CD4-positive, alpha-beta T cell (primary cell): ENCODE measurements at regions not wholly inside any gene's neighbourhood (a gene's known extent, or its start where the extent isn't known, plus 50 kb on each side); places are given as distances from the start of the nearest gene placed in this dataset.

Experiments used
- ATAC-seq: fragments of 200-7000 bp; cut with Tn5 transposase; one replicate; pipeline ENCODE4 v1.10.0; 2022; ENCODE audit warnings: mild to moderate bottlenecking; ENCODE audit not compliant: poor library complexity
- CTCF ChIA-PET: fragments of 350-600 bp; sonication (Branson Sonifier 250); formaldehyde crosslinking; loops from one replicate; lab custom pipeline; 2021; ENCODE audit warnings: antibody characterized with exemption, inconsistent platforms; lab: Charles Lee
- POLR2A ChIA-PET: fragments of 350-600 bp; sonication (Branson Sonifier 250); formaldehyde crosslinking; loops from one replicate; lab custom pipeline; 2021; ENCODE audit warnings: antibody characterized with exemption, inconsistent platforms; lab: Charles Lee
- DNase-seq, 14 experiments: peaks; one replicate each; pipeline ENCODE4 v3.0.0-alpha.2; 2013 to 2020; ENCODE audit warnings: mixed read lengths in 2 of 14
- H3K27ac ChIP-seq, 2 donors: one replicate each; pipeline versions ENCODE4 v1.5.1 to v1.7.0; 2013; ENCODE audit warnings: low read length in 2 of 2, low read depth in 1 of 2, mild to moderate bottlenecking in 1 of 2
- H3K27me3 ChIP-seq, 2 experiments: 1 replicate in 1 of 2; 2 replicates in 1 of 2; pipeline versions ENCODE4 v1.6.1 to v1.7.0; 2013; ENCODE audit warnings: low read length in 2 of 2, control low read depth in 1 of 2, mild to moderate bottlenecking in 1 of 2, moderate library complexity in 1 of 2; ENCODE audit not compliant: insufficient read depth in 2 of 2, control insufficient read depth in 1 of 2
- H3K36me3 ChIP-seq: one replicate; pipeline ENCODE4 v1.6.1; 2013; ENCODE audit warnings: low read length, control low read depth; ENCODE audit not compliant: insufficient read depth
- H3K4me1 ChIP-seq: one replicate; pipeline ENCODE4 v1.6.1; 2013; ENCODE audit warnings: low read length, control low read depth; ENCODE audit not compliant: insufficient read depth
- H3K4me3 ChIP-seq: one replicate; pipeline ENCODE4 v1.5.1; 2013; ENCODE audit warnings: mild to moderate bottlenecking, low read length, moderate library complexity
- H3K9me3 ChIP-seq, 2 experiments: 1 replicate in 1 of 2; 2 replicates in 1 of 2; pipeline versions ENCODE4 v1.6.1 to v1.7.0; 2013; ENCODE audit warnings: low read length in 2 of 2, mild to moderate bottlenecking in 2 of 2, control low read depth in 1 of 2, moderate library complexity in 1 of 2; ENCODE audit not compliant: control insufficient read depth in 1 of 2, insufficient read depth in 1 of 2
- H3K27ac Mint-ChIP-seq: one replicate; pipeline ENCODE4 v1.8.0; 2020; ENCODE audit warnings: mixed read lengths
- H3K27me3 Mint-ChIP-seq: one replicate; pipeline ENCODE4 v1.8.0; 2021; ENCODE audit warnings: mixed read lengths
- H3K36me3 Mint-ChIP-seq: one replicate; pipeline ENCODE4 v1.8.0; 2021; ENCODE audit warnings: low read depth, mixed read lengths
- H3K4me1 Mint-ChIP-seq: one replicate; pipeline ENCODE4 v1.8.0; 2021; ENCODE audit warnings: low read depth, mixed read lengths
- H3K4me3 Mint-ChIP-seq: one replicate; pipeline ENCODE4 v1.8.0; 2020; ENCODE audit warnings: mild to moderate bottlenecking, mixed read lengths
- H3K9me3 Mint-ChIP-seq: one replicate; pipeline ENCODE4 v1.8.0; 2020; ENCODE audit warnings: mixed read lengths
- CTCF ChIP-seq: fragments of 200-600 bp; IDR thresholded peaks from one replicate; pipeline ENCODE4 v1.8.0; 2022; ENCODE audit warnings: antibody characterized with exemption, mild to moderate bottlenecking
- intact Hi-C, 2 experiments: fragments of 100-400 bp; cut with DNase I in 1 of 2; cut with micrococcal nuclease in 1 of 2; formaldehyde crosslinking; loops; one replicate each; pipeline versions ENCODE4 v1.15.1 to v1.9.0; 2023 to 2025; cut with DNase I, micrococcal nuclease

DNA sequence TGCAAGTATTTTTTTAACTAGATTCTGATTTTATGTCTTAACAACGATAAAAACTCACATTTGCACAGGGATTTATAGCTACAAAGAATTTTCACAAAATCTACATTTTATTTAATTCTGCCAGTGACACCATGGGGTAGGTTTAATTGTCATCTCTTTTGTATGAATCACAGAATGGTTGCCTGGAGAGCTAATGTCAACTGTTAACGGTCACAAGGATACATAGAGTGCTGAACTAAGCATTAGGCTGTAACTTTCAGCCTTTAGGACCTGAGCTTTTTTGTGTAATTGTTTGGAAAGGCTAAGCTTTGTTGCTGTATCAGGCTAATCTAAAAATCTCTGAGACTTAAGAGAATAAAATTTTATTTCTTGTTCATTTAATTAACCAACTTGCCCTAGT is 465.3 kb upstream of the TBX3 start:
- Mint-ChIP-seq H3K4me1 (no peaks in the 10 kb centered on the region), H3K27me3 (no peaks in the 10 kb centered on the region), H3K9me3 (peaks cover 7% of the 10 kb centered on the region), H3K27ac (no peak overlapping the region), H3K4me3 (no peak overlapping the region), H3K36me3 (no peaks in the 10 kb centered on the region)
- H3K27me3 ChIP-seq, result no peaks in the 10 kb centered on the region
- TF ChIP-seq CTCF, result no peak
- no peaks in the 10 kb centered on the region for H3K4me1 ChIP-seq
- ATAC-seq (no peak), DNase-seq (no peak)
- CTCF ChIA-PET, result no interaction called here
- intact Hi-C loops, result no loop called here
- no peaks in the 10 kb centered on the region for H3K36me3 ChIP-seq
- POLR2A ChIA-PET, result interaction anchor here (0.6 kb wide), 1 partner anchor 16 kb away, joined by 3 read pairs; no protein-coding TSS in a partner anchor
- H3K27ac ChIP-seq, result no peak overlapping the region
- H3K9me3 ChIP-seq, result peaks cover 0 to 15% of the 10 kb centered on the region in 2 experiments
- H3K4me3 ChIP-seq, result no peak overlapping the region

GRCh38 chr12:115147916-115148315 is 463.9 kb upstream of the TBX3 start:
- H3K27me3 ChIP-seq, result no peaks in the 10 kb centered on the region
- H3K4me3 Mint-ChIP-seq, result no peak overlapping the region
- no peak overlapping the region for H3K4me3 ChIP-seq
- H3K9me3 ChIP-seq, result peaks cover 0 to 14% of the 10 kb centered on the region in 2 experiments
- H3K4me1 ChIP-seq, result no peaks in the 10 kb centered on the region
- H3K27ac ChIP-seq, result no peak overlapping the region
- no peak for DNase-seq
- no peak for TF ChIP-seq CTCF
- no peaks in the 10 kb centered on the region for H3K36me3 ChIP-seq
- CTCF ChIA-PET, result no interaction called here
- POLR2A ChIA-PET, result no interaction called here
- intact Hi-C loops, result no loop called here
- peaks cover 5% of the 10 kb centered on the region for H3K9me3 Mint-ChIP-seq
- H3K27ac Mint-ChIP-seq, result no peak overlapping the region
- no peak for ATAC-seq
- no peaks in the 10 kb centered on the region for H3K36me3 Mint-ChIP-seq
- H3K27me3 Mint-ChIP-seq, result no peaks in the 10 kb centered on the region
- no peaks in the 10 kb centered on the region for H3K4me1 Mint-ChIP-seq

DNA sequence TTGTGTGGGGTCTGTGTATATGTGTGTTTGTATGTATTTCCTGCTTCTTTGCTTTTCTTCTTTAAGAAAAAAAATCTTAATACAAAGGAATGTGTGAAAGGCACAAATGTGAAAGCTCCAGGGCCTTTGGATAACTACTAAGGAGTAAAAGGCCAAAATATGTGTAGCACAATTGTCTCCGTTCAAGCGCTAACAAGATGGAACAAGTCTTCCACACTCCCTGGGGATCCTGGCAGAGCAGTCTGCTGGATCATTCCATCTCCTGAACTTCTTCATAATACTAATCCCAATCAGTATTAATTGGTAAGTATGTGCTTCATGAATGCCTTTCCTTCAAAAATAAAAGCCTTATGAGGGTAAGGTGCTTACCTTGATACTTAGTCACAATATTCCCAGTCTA is 462.5 kb upstream of the TBX3 start:
- no peaks in the 10 kb centered on the region for H3K27me3 ChIP-seq
- DNase-seq (no peak), ATAC-seq (no peak)
- no peak overlapping the region for H3K4me3 ChIP-seq
- intact Hi-C loops, result no loop called here
- no peaks in the 10 kb centered on the region for H3K36me3 ChIP-seq
- no peaks in the 10 kb centered on the region for H3K4me1 ChIP-seq
- Mint-ChIP-seq H3K27me3 (no peaks in the 10 kb centered on the region), H3K9me3 (peaks cover 5% of the 10 kb centered on the region), H3K4me3 (no peak overlapping the region), H3K4me1 (no peaks in the 10 kb centered on the region), H3K36me3 (no peaks in the 10 kb centered on the region), H3K27ac (no peak overlapping the region)
- ChIA-PET CTCF (no interaction called here), POLR2A (no interaction called here)
- no peak for TF ChIP-seq CTCF
- H3K27ac ChIP-seq, result no peak overlapping the region
- peaks cover 0 to 9% of the 10 kb centered on the region in 2 experiments for H3K9me3 ChIP-seq
